ENCODE measurements at regions not wholly inside any gene's neighbourhood (a gene's known extent, or its start where the extent isn't known, plus 50 kb on each side); places are given as distances from the start of the nearest gene placed in this dataset.

GRCh38 chr20:60313191-60313590 is 355.0 kb downstream of the CDH26 start:
- H3K27ac ChIP-seq, result no peak overlapping the region
- H3K9me3 ChIP-seq, result no peaks in the 10 kb centered on the region
- no peaks in the 10 kb centered on the region for H3K4me1 ChIP-seq (ENCODE audit: insufficient read depth)
- 83 to 89% (median 87%) methylated on average over 9 of the region's 9 CpGs for WGBS, 3 donors
- H3K36me3 ChIP-seq, result no peaks in the 10 kb centered on the region
- no peak for DNase-seq
- H3K27me3 ChIP-seq, result no peaks in the 10 kb centered on the region
- intact Hi-C loops (cut with DNase I), result no loop called here
- H3K4me3 ChIP-seq, result no peak overlapping the region
- no peak for TF ChIP-seq POLR2A (IDR thresholded peaks at IDR 0.05)
- TF ChIP-seq EP300 (IDR thresholded peaks at IDR 0.05), result no peak
- no peak for TF ChIP-seq CTCF (IDR thresholded peaks at IDR 0.05)

- intact Hi-C loops (cut with DNase I), result no loop called here
- Histone ChIP-seq H3K36me3 (no peaks in the 10 kb centered on the region), H3K9me3 (no peaks in the 10 kb centered on the region), H3K4me3 (no peak overlapping the region), H3K27me3 (no peaks in the 10 kb centered on the region), H3K27ac (no peak overlapping the region), H3K4me1 (ENCODE audit: insufficient read depth) (no peaks in the 10 kb centered on the region)
- WGBS, 3 donors, result 74 to 76% (median 75%) methylated on average over 5 of the region's 5 CpGs
- no peak for TF ChIP-seq EP300 (IDR thresholded peaks at IDR 0.05)
- TF ChIP-seq POLR2A (IDR thresholded peaks at IDR 0.05), result no peak
- TF ChIP-seq CTCF (IDR thresholded peaks at IDR 0.05), result no peak
- no peak for DNase-seq
Observed at GRCh38 chr20:60313614-60314013, 355.4 kb downstream of the CDH26 start.

GRCh38 chr20:60314727-60315126 is 356.5 kb downstream of the CDH26 start:
- DNase-seq, result no peak
- 88 to 95% (median 90%) methylated on average over 3 of the region's 3 CpGs for WGBS, 3 donors
- no peak for TF ChIP-seq CTCF (IDR thresholded peaks at IDR 0.05)
- intact Hi-C loops (cut with DNase I), result no loop called here
- H3K27ac ChIP-seq, result no peak overlapping the region
- no peaks in the 10 kb centered on the region for H3K27me3 ChIP-seq
- H3K4me3 ChIP-seq, result no peak overlapping the region
- no peaks in the 10 kb centered on the region for H3K9me3 ChIP-seq
- no peaks in the 10 kb centered on the region for H3K4me1 ChIP-seq (ENCODE audit: insufficient read depth)
- H3K36me3 ChIP-seq, result no peaks in the 10 kb centered on the region

DNA sequence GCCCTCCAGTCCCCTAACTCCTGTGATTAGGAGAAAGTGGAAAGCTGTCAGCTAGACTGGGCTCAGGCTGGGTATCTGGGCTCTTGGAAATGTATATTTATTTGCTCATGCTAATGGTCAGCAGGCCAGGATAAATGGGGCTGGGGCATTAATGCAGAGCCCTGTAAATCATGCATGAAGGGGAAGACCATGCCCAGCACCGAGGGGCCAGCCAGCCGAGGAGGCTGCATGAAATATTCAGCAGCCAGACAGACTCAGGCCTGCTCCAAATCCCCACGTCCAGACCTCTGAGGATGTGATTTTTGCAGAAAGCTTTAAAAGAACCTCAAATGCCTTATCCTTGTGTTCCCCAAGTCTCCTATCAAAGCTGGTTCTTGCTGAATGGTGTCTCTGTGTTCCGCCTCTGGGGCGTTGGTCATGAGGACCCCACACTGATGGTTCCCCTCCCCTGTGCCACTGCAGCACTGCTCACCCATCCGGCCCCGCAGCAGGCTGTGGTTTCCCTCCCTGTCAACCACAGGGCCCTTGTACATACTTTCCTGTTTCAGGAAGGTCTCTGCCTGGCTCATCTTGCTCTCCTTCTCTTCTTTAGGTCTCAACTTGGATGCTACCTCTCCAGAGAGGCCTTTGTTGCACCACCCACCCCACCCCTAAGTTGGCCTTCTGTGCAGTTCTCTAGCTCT is 358.4 kb downstream of the CDH26 start:
- Histone ChIP-seq H3K27ac (no peak overlapping the region), H3K36me3 (no peaks in the 10 kb centered on the region), H3K4me3 (no peak overlapping the region), H3K9me3 (no peaks in the 10 kb centered on the region), H3K4me1 (ENCODE audit: insufficient read depth) (no peaks in the 10 kb centered on the region), H3K27me3 (no peaks in the 10 kb centered on the region)
- no peak for DNase-seq
- intact Hi-C loops (cut with DNase I), result no loop called here
- TF ChIP-seq POLR2A (IDR thresholded peaks at IDR 0.05) (no peak), EP300 (IDR thresholded peaks at IDR 0.05) (no peak), CTCF (IDR thresholded peaks at IDR 0.05) (no peak)
- WGBS, 3 donors, result 70 to 74% (median 70%) methylated on average over 7 of the region's 7 CpGs
